ENCODE measurements at regions not wholly inside any gene's neighbourhood (a gene's known extent, or its start where the extent isn't known, plus 50 kb on each side); places are given as distances from the start of the nearest gene placed in this dataset.

DNA sequence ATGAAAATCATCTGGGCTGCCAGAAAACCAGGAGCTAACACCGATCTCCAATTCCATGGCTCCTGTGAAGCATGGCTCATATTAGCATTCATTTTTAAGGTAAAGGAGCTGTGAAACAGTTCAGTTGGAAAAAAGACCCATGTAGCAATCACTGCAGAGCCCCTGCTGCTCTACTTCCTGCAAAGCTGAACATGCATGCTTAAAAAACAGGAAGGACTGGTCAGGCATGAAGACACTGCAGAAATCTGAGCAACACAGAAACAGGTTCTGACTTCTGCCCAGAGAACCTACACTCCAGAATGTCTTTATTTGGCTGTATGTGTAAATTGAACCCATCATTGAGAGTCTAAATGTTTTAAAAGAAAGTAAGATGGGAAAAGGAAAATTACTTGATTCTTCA is 950.6 kb downstream of the DCDC2C start:
- TF ChIP-seq, protein P1, sequence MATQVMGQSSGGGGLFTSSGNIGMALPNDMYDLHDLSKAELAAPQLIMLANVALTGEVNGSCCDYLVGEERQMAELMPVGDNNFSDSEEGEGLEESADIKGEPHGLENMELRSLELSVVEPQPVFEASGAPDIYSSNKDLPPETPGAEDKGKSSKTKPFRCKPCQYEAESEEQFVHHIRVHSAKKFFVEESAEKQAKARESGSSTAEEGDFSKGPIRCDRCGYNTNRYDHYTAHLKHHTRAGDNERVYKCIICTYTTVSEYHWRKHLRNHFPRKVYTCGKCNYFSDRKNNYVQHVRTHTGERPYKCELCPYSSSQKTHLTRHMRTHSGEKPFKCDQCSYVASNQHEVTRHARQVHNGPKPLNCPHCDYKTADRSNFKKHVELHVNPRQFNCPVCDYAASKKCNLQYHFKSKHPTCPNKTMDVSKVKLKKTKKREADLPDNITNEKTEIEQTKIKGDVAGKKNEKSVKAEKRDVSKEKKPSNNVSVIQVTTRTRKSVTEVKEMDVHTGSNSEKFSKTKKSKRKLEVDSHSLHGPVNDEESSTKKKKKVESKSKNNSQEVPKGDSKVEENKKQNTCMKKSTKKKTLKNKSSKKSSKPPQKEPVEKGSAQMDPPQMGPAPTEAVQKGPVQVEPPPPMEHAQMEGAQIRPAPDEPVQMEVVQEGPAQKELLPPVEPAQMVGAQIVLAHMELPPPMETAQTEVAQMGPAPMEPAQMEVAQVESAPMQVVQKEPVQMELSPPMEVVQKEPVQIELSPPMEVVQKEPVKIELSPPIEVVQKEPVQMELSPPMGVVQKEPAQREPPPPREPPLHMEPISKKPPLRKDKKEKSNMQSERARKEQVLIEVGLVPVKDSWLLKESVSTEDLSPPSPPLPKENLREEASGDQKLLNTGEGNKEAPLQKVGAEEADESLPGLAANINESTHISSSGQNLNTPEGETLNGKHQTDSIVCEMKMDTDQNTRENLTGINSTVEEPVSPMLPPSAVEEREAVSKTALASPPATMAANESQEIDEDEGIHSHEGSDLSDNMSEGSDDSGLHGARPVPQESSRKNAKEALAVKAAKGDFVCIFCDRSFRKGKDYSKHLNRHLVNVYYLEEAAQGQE (IDR thresholded peaks at IDR 0.05; ENCODE audit: insufficient read depth in 1 of 2, low read depth in 2 of 2, low read length in 2 of 2) = no peak
- TF ChIP-seq FOXP2 (optimal IDR thresholded peaks at IDR 0.05; ENCODE audit: borderline replicate concordance, extremely low read depth, extremely low read length, insufficient read depth) (no peak), POLR2AphosphoS5 (IDR thresholded peaks at IDR 0.05; ENCODE audit: low read depth, low read length) (no peak), TAF1 (IDR thresholded peaks at IDR 0.05; ENCODE audit: borderline replicate concordance, insufficient read depth, low read length) (no peak)
